ENCODE measurements at regions not wholly inside any gene's neighbourhood (a gene's known extent, or its start where the extent isn't known, plus 50 kb on each side); places are given as distances from the start of the nearest gene placed in this dataset.

GRCh38 chr6:106746652-106747051 is 117.3 kb downstream of the QRSL1 start:
- Histone ChIP-seq H3K36me3 (ENCODE audit: control insufficient read depth in 1 of 2, insufficient read depth in 2 of 2, low read depth in 1 of 2, low read length in 2 of 2) (no peaks in the 10 kb centered on the region), H3K14ac (ENCODE audit: low read length in 2 of 2) (no peak overlapping the region), H4K91ac (ENCODE audit: low read length) (no peak overlapping the region), H2BK15ac (ENCODE audit: low read depth, poor library complexity, severe bottlenecking) (no peak overlapping the region), H3K4me3 (ENCODE audit: insufficient read depth in 1 of 2, low read depth in 1 of 2, low read length in 2 of 2) (no peak overlapping the region), H2BK5ac (ENCODE audit: low read depth, low read length, poor library complexity, severe bottlenecking) (no peak overlapping the region), H2BK12ac (ENCODE audit: low read length in 2 of 2) (no peak overlapping the region), H3K27me3 (ENCODE audit: control insufficient read depth in 1 of 2, insufficient read depth in 1 of 2, low read length in 2 of 2) (peaks cover 0 to 9% of the 10 kb centered on the region in 2 experiments), H3K4me2 (ENCODE audit: low read length, poor library complexity, severe bottlenecking) (no peak overlapping the region), H3K9ac (ENCODE audit: low read length) (peak overlapping the region; percentile 27), H3K27ac (ENCODE audit: low read length, poor library complexity, severe bottlenecking) (no peak overlapping the region), H3K23ac (ENCODE audit: low read length in 2 of 2) (no peak overlapping the region), H3K18ac (ENCODE audit: low read depth in 1 of 2, low read length in 2 of 2) (no peak overlapping the region), H3K4me1 (ENCODE audit: control insufficient read depth, insufficient read depth, low read depth, low read length) (peaks cover 15% of the 10 kb centered on the region), H3K4ac (ENCODE audit: low read depth in 1 of 2, low read length in 2 of 2) (no peak overlapping the region), H3K79me1 (replicated peaks; ENCODE audit: low read length, poor library complexity, severe bottlenecking) (no peaks in the 10 kb centered on the region), H4K8ac (ENCODE audit: low read length) (no peak overlapping the region), H2BK120ac (ENCODE audit: low read depth, low read length) (no peak overlapping the region), H2AK5ac (ENCODE audit: low read length, severe bottlenecking) (no peak overlapping the region), H3K9me3 (ENCODE audit: control insufficient read depth, low read length) (no peaks in the 10 kb centered on the region), H2AFZ (ENCODE audit: low read depth, low read length) (no peak overlapping the region)
- DNase-seq = peak; percentile 81
- 28% methylated on average over 2 of the region's 3 CpGs for WGBS

DNA sequence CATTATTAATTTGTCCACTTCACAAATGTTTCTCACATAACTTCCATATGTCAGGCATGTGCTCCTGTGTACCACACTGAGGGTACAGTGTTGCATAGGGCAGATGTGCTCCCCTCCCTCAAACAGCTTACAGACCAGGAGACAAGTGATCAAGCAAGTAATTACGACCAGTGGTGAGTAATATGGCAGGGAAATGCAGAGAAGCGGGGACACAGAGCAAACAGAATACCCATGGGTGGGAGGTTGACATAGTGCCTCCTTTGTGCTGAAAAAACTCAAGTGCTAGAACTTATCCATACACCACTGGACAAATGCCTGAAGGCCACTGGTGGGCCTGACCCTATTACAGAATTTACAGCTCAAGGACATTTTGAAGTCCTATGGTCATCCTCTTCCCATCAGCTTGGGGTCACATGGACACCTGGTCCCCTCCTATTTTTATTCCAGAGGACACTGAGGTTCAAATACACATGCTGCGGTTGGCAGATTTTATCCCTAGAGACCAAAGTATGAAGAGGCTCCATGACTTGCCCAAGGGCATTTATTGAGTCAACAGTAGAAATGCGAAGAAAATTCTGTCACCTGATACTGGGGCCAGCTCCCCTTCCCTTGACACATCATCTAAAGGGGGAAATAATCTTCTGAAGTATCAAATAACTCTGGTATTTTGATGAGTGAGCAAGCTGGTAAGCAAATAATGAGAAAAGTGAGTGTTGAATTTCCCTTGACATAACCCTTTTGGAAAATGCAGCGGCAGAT is 116.6 kb downstream of the QRSL1 start:
- H2AK5ac ChIP-seq (ENCODE audit: low read length, severe bottlenecking) = no peak overlapping the region
- H3K23ac ChIP-seq (ENCODE audit: low read length in 2 of 2) = no peak overlapping the region
- H4K8ac ChIP-seq (ENCODE audit: low read length) = no peak overlapping the region
- no peak overlapping the region for H3K14ac ChIP-seq (ENCODE audit: low read length in 2 of 2)
- H3K4me1 ChIP-seq (ENCODE audit: control insufficient read depth, insufficient read depth, low read depth, low read length) = peaks cover 9% of the 10 kb centered on the region
- 83% methylated on average over 5 of the region's 5 CpGs for WGBS
- H3K27me3 ChIP-seq (ENCODE audit: control insufficient read depth in 1 of 2, insufficient read depth in 1 of 2, low read length in 2 of 2) = peaks cover 0 to 9% of the 10 kb centered on the region in 2 experiments
- H3K79me1 ChIP-seq (replicated peaks; ENCODE audit: low read length, poor library complexity, severe bottlenecking) = no peaks in the 10 kb centered on the region
- no peaks in the 10 kb centered on the region for H3K9me3 ChIP-seq (ENCODE audit: control insufficient read depth, low read length)
- H3K4me2 ChIP-seq (ENCODE audit: low read length, poor library complexity, severe bottlenecking) = no peak overlapping the region
- no peak overlapping the region for H2BK120ac ChIP-seq (ENCODE audit: low read depth, low read length)
- no peak overlapping the region for H2AFZ ChIP-seq (ENCODE audit: low read depth, low read length)
- peak overlapping the region; percentile 27 for H3K9ac ChIP-seq (ENCODE audit: low read length)
- H3K4me3 ChIP-seq (ENCODE audit: insufficient read depth in 1 of 2, low read depth in 1 of 2, low read length in 2 of 2) = no peak overlapping the region
- DNase-seq = no peak
- H2BK5ac ChIP-seq (ENCODE audit: low read depth, low read length, poor library complexity, severe bottlenecking) = no peak overlapping the region
- H3K27ac ChIP-seq (ENCODE audit: low read length, poor library complexity, severe bottlenecking) = no peak overlapping the region
- no peak overlapping the region for H3K4ac ChIP-seq (ENCODE audit: low read depth in 1 of 2, low read length in 2 of 2)
- H4K91ac ChIP-seq (ENCODE audit: low read length) = no peak overlapping the region
- no peak overlapping the region for H2BK12ac ChIP-seq (ENCODE audit: low read length in 2 of 2)
- H2BK15ac ChIP-seq (ENCODE audit: low read depth, poor library complexity, severe bottlenecking) = no peak overlapping the region
- no peaks in the 10 kb centered on the region for H3K36me3 ChIP-seq (ENCODE audit: control insufficient read depth in 1 of 2, insufficient read depth in 2 of 2, low read depth in 1 of 2, low read length in 2 of 2)
- no peak overlapping the region for H3K18ac ChIP-seq (ENCODE audit: low read depth in 1 of 2, low read length in 2 of 2)

DNA sequence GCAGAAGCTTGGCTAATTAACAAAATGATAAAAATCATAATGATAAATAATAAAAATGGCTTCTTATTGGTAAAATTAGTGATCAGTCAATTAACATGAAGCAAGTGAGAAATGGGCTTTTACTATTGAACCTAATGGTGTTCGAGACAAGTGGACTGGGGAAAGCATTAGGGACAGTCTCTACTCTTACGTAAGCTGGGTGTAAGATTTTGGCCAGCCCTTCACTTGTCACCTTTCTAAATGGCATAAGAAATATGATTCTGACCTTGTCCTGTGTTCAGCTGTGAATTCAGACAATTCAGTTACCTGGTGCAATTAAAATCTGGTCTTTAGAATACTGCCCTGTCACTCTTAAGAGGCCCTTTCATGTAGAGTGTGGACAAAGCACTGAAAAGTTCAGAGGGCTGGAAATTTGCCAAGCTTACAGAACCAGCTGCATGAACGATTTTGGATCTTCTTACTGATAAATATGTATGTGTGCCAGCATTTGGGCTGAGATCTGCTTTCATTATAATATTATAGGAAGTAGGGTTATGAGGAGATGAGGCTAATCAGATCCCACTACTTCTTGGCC is 115.9 kb downstream of the QRSL1 start:
- H3K14ac ChIP-seq (ENCODE audit: low read length in 2 of 2) = no peak overlapping the region
- no peak overlapping the region for H3K4me2 ChIP-seq (ENCODE audit: low read length, poor library complexity, severe bottlenecking)
- H2BK5ac ChIP-seq (ENCODE audit: low read depth, low read length, poor library complexity, severe bottlenecking) = no peak overlapping the region
- no peaks in the 10 kb centered on the region for H3K9me3 ChIP-seq (ENCODE audit: control insufficient read depth, low read length)
- H4K8ac ChIP-seq (ENCODE audit: low read length) = no peak overlapping the region
- peaks cover 8% of the 10 kb centered on the region for H3K4me1 ChIP-seq (ENCODE audit: control insufficient read depth, insufficient read depth, low read depth, low read length)
- H2BK12ac ChIP-seq (ENCODE audit: low read length in 2 of 2) = no peak overlapping the region
- peaks cover 0 to 9% of the 10 kb centered on the region in 2 experiments for H3K27me3 ChIP-seq (ENCODE audit: control insufficient read depth in 1 of 2, insufficient read depth in 1 of 2, low read length in 2 of 2)
- H3K4ac ChIP-seq (ENCODE audit: low read depth in 1 of 2, low read length in 2 of 2) = no peak overlapping the region
- 73% methylated on average over 3 of the region's 3 CpGs for WGBS
- no peaks in the 10 kb centered on the region for H3K36me3 ChIP-seq (ENCODE audit: control insufficient read depth in 1 of 2, insufficient read depth in 2 of 2, low read depth in 1 of 2, low read length in 2 of 2)
- H2AFZ ChIP-seq (ENCODE audit: low read depth, low read length) = no peak overlapping the region
- DNase-seq = no peak
- H4K91ac ChIP-seq (ENCODE audit: low read length) = no peak overlapping the region
- no peak overlapping the region for H2BK15ac ChIP-seq (ENCODE audit: low read depth, poor library complexity, severe bottlenecking)
- no peak overlapping the region for H3K9ac ChIP-seq (ENCODE audit: low read length)
- no peak overlapping the region for H3K18ac ChIP-seq (ENCODE audit: low read depth in 1 of 2, low read length in 2 of 2)
- H3K27ac ChIP-seq (ENCODE audit: low read length, poor library complexity, severe bottlenecking) = no peak overlapping the region
- H3K23ac ChIP-seq (ENCODE audit: low read length in 2 of 2) = no peak overlapping the region
- no peak overlapping the region for H2BK120ac ChIP-seq (ENCODE audit: low read depth, low read length)
- no peaks in the 10 kb centered on the region for H3K79me1 ChIP-seq (replicated peaks; ENCODE audit: low read length, poor library complexity, severe bottlenecking)
- no peak overlapping the region for H3K4me3 ChIP-seq (ENCODE audit: insufficient read depth in 1 of 2, low read depth in 1 of 2, low read length in 2 of 2)
- no peak overlapping the region for H2AK5ac ChIP-seq (ENCODE audit: low read length, severe bottlenecking)

GRCh38 chr6:106744781-106745180 is 115.4 kb downstream of the QRSL1 start:
- Histone ChIP-seq H3K4me1 (ENCODE audit: control insufficient read depth, insufficient read depth, low read depth, low read length) (peaks cover 5% of the 10 kb centered on the region), H3K4ac (ENCODE audit: low read depth in 1 of 2, low read length in 2 of 2) (no peak overlapping the region), H3K36me3 (ENCODE audit: control insufficient read depth in 1 of 2, insufficient read depth in 2 of 2, low read depth in 1 of 2, low read length in 2 of 2) (no peaks in the 10 kb centered on the region), H3K9ac (ENCODE audit: low read length) (no peak overlapping the region), H3K23ac (ENCODE audit: low read length in 2 of 2) (no peak overlapping the region), H3K9me3 (ENCODE audit: control insufficient read depth, low read length) (no peaks in the 10 kb centered on the region), H3K4me2 (ENCODE audit: low read length, poor library complexity, severe bottlenecking) (no peak overlapping the region), H3K4me3 (ENCODE audit: insufficient read depth in 1 of 2, low read depth in 1 of 2, low read length in 2 of 2) (no peak overlapping the region), H2BK15ac (ENCODE audit: low read depth, poor library complexity, severe bottlenecking) (no peak overlapping the region), H2AFZ (ENCODE audit: low read depth, low read length) (no peak overlapping the region), H3K14ac (ENCODE audit: low read length in 2 of 2) (no peak overlapping the region), H2BK120ac (ENCODE audit: low read depth, low read length) (no peak overlapping the region), H3K27me3 (ENCODE audit: control insufficient read depth in 1 of 2, insufficient read depth in 1 of 2, low read length in 2 of 2) (peaks cover 0 to 9% of the 10 kb centered on the region in 2 experiments), H2AK5ac (ENCODE audit: low read length, severe bottlenecking) (peak overlapping the region; percentile 42), H3K79me1 (replicated peaks; ENCODE audit: low read length, poor library complexity, severe bottlenecking) (no peaks in the 10 kb centered on the region), H3K18ac (ENCODE audit: low read depth in 1 of 2, low read length in 2 of 2) (no peak overlapping the region), H2BK5ac (ENCODE audit: low read depth, low read length, poor library complexity, severe bottlenecking) (no peak overlapping the region), H4K91ac (ENCODE audit: low read length) (no peak overlapping the region), H4K8ac (ENCODE audit: low read length) (no peak overlapping the region), H2BK12ac (ENCODE audit: low read length in 2 of 2) (no peak overlapping the region), H3K27ac (ENCODE audit: low read length, poor library complexity, severe bottlenecking) (no peak overlapping the region)
- no peak for DNase-seq
- WGBS = 78% methylated on average over 2 of the region's 2 CpGs
